ENCODE measurements at regions not wholly inside any gene's neighbourhood (a gene's known extent, or its start where the extent isn't known, plus 50 kb on each side); places are given as distances from the start of the nearest gene placed in this dataset.

GRCh38 chr5:174293006-174293405, 247.5 kb downstream of the NSG2 start:
- POLR2A ChIA-PET: no interaction called here
- no TSS peak for BruUV-seq (replicated peaks)
- Histone ChIP-seq H3K27me3 (ENCODE audit: insufficient read depth, low read length) (no peaks in the 10 kb centered on the region), H3K4me2 (ENCODE audit: low read length) (peak overlapping the region; percentile 82), H4K20me1 (ENCODE audit: insufficient read depth) (no peaks in the 10 kb centered on the region), H2AFZ (ENCODE audit: low read depth, low read length, poor library complexity, severe bottlenecking) (no peak overlapping the region), H3K9me3 (ENCODE audit: control insufficient read depth in 1 of 2, insufficient read depth in 1 of 2, low read depth in 1 of 2, low read length in 2 of 2) (no peaks in the 10 kb centered on the region), H3K79me2 (ENCODE audit: insufficient read depth, low read length) (no peaks in the 10 kb centered on the region), H3K4me1 (ENCODE audit: control insufficient read depth in 1 of 2, insufficient read depth in 2 of 2, low read length in 2 of 2) (peaks cover 8 to 11% of the 10 kb centered on the region in 2 experiments; a peak in 2 of 4 replicates), H3K9ac (ENCODE audit: low read length) (peak overlapping the region; percentile 54), H3K4me3 (replicated peaks in 1 of 2; ENCODE audit: low read depth in 1 of 2, low read length in 2 of 2) (peak overlapping the region; percentile 48 to 64), H3K9me2 (ENCODE audit: insufficient read depth) (no peaks in the 10 kb centered on the region), H3K27ac (ENCODE audit: low read depth, low read length) (peak overlapping the region; percentile 56; the same call in 1 of the 2 replicates), H3K36me3 (ENCODE audit: control insufficient read depth in 1 of 2, insufficient read depth in 2 of 2, low read length in 2 of 2) (no peaks in the 10 kb centered on the region)
- CTCF ChIA-PET: interaction anchor here (0.9 to 1.4 kb wide), 3 partner anchors 19 to 247 kb away, joined by 3 read pairs; partner anchors contain the start of gene NSG2
- ATAC-seq: peak; percentile 44
- intact Hi-C loops (cut with micrococcal nuclease): no loop called here
- RAD21 ChIA-PET (ENCODE audit: low non-redundant PET in 1 of 2, low total read pairs in 2 of 2, uncharacterized antibody in 2 of 2, unreplicated experiment in 2 of 2): no interaction called here
- DNase-seq (ENCODE audit: low read depth, low spot score): no peak
- TF ChIP-seq TCF7L2 (IDR thresholded peaks at IDR 0.05; ENCODE audit: borderline replicate concordance, extremely low read depth, insufficient read depth, insufficient read length) (no peak), MAX (IDR thresholded peaks at IDR 0.05) (no peak), SP1 (IDR thresholded peaks at IDR 0.05; ENCODE audit: low read depth) (no peak), JUND (IDR thresholded peaks at IDR 0.05) (no peak), YY1 (IDR thresholded peaks at IDR 0.05; ENCODE audit: extremely low read depth, insufficient replicate concordance, low read depth, low read length) (no peak), ELF1 (IDR thresholded peaks at IDR 0.05; ENCODE audit: borderline replicate concordance, low read depth) (no peak)
- TF ChIP-seq, protein P1, sequence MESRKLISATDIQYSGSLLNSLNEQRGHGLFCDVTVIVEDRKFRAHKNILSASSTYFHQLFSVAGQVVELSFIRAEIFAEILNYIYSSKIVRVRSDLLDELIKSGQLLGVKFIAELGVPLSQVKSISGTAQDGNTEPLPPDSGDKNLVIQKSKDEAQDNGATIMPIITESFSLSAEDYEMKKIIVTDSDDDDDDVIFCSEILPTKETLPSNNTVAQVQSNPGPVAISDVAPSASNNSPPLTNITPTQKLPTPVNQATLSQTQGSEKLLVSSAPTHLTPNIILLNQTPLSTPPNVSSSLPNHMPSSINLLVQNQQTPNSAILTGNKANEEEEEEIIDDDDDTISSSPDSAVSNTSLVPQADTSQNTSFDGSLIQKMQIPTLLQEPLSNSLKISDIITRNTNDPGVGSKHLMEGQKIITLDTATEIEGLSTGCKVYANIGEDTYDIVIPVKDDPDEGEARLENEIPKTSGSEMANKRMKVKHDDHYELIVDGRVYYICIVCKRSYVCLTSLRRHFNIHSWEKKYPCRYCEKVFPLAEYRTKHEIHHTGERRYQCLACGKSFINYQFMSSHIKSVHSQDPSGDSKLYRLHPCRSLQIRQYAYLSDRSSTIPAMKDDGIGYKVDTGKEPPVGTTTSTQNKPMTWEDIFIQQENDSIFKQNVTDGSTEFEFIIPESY (IDR thresholded peaks at IDR 0.05; ENCODE audit: extremely low read depth, insufficient replicate concordance, low read length): no peak

All from HCT116 (cell line).